ENCODE measurements at regions not wholly inside any gene's neighbourhood (a gene's known extent, or its start where the extent isn't known, plus 50 kb on each side); places are given as distances from the start of the nearest gene placed in this dataset.

GRCh38 chr15:47500842-47501241 is 216.5 kb upstream of the SEMA6D start:
- DNase-seq = no peak

GRCh38 chr15:47502041-47502440 is 215.3 kb upstream of the SEMA6D start:
- no peak for DNase-seq

GRCh38 chr15:47503876-47504275 is 213.4 kb upstream of the SEMA6D start:
- DNase-seq = no peak

DNA sequence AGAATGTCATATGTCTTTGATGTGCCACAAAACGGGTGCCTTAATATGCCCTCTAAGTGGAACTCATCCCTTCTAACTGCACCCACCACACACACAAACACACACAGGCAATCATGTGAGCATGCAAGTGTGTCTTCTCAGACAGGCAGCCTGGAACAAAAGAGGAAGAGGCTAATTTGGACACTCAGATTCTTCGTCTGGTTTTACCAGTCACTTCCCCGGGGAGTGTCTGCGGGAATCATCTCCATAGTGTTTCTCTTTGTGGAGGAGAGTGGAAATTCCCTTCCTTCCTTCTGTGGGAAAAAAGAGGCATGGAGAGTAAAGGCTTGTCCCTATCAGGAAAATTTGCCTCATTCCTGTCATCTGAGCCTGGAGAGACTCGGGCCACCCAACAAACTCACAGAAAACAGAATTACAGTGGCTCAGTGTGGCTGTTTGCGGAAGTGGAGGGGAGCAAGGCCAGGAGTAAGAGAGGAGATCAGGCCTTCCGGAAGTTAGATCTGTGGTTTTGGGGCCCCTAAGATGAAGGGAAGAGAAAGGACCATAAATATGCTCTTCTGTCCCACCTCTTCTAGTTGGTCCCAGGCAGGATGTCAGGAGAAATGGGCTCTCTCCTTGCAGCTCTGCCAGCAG is 212.6 kb upstream of the SEMA6D start:
- DNase-seq = no peak

- no peak for DNase-seq
Observed at GRCh38 chr15:47505712-47506328, 211.5 kb upstream of the SEMA6D start.

DNA sequence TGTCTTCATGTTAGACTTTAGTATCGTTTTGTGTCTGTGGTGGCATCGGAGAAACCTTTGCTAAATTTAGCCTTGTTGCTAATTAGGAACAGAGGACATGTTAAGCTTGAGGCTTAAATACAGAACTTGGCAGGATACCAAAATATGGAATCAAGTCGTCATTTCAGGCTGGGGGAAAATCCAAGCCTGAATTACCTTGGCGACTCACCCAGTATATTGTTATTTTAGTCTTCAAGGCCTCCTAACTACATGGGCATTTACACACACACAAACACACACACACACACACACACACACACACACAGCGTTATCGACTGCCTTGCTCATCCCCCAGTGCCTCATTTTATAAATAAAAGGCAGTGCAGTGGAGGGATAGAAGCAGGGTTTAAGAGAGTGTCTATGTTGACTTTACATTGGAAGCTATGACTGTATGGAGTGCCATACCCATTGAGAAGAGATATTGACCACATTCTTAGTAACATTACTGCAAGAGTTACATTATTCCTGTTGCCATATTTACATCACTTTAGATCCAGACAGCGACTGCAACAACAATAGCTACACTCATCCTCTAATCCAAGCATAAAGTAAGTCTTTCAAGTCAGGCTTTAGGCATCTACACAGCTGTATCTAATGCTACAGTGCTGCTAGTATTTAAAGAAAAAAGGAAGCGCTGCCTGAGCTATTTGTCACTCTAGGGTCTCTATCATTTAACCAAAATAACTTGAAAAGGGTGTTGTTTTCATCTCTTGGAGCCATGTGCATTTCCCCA is 210.8 kb upstream of the SEMA6D start:
- peak; percentile 82 for DNase-seq

DNA sequence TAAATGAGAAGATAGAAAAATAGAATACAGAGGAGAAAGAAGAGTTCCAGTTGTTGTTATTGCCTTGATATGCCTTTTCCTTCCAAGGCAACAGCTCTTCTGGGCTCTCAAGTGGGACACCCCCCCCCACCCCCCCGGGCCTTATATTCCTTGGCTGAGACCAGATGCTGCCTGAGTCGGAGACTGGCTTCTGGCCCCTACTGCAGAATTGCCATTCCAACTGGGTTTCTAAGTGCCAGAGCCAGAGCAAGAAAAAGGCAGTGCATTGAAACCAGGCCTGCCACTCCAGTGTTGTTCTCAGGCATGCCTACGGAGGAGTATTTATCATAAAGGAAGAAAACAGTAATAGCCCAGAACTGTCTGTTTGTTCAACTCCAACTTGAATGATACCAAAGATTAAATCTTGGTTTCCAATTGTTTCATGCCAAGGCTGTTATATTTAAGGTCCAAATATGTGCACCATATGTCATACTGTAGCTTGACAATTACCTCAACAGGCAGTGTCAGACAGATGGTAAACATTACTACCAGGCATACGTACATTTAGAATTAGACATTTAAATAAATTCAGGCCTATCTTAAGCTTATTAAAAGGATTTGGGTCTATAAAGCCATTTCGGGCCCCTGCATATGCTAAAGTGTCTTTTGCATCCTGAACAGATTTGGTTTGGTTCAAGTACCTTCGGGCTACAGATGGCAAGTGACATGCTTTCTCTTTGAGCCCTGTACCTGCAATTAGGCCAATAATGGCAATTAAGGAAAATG is 209.9 kb upstream of the SEMA6D start:
- no peak for DNase-seq

- no peak for DNase-seq
Observed at GRCh38 chr15:47511261-47511660, 206.0 kb upstream of the SEMA6D start.

GRCh38 chr15:47513471-47513870 is 203.8 kb upstream of the SEMA6D start:
- no peak for DNase-seq

DNA sequence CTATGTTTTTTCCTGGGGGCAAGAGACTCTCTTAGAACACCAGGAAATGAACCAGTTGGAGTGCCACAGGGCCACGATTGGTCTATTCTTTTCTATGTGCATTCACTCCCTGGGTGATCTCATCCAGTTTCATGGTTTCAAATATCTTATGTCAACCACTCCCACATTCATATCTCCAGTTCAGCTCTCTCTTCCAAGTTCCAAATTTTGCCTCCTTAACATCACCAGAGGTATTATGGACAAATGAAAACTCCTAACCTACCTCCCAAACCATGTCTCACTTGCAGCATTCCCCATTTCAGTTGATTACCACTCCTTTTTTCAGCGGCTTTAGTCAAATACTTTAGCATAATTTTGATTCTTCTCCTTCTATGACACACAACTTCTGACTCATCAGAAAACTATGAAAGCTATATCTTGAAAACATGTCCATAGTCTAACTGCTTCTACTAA is 203.1 kb upstream of the SEMA6D start:
- no peak for DNase-seq

DNA sequence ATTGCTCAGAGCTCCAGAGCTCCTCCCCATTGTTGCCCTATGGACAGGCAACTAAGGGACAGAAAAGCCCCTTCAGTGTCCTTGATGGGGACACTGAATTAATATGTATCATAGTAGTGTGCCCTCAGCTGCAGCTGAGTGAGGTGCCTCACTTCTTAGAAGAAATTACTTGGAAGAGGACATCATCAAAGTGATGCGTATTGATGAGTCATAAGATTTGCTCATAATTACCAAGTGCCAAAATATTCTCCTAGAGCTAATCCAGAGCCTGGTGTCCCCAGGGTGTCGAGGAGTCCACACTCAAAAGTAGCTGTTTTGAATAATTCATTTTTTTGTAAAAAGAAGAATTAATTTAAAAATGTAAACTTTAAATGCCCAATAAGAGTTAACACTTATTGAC is 200.7 kb upstream of the SEMA6D start:
- DNase-seq = no peak

- no peak for DNase-seq
Observed at GRCh38 chr15:47516972-47517371, 200.3 kb upstream of the SEMA6D start.

DNA sequence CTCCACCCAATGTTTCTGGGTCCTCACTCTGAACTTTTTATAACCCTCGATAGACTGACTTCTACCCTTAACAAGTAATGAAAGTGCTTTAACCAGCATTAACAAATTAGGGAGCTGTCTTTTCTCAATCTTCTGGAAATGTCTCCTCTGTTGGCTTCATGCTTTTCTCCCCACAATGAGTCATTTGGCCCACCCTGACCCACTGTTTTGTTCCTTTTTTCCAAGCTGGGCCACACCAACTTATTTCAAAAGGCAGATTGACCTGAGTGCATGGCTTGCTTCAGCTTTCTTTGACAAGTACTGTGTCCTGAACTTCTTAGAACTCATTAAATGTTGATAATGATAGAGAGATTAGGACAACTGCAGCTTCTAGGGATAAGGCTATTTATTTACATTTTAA is 199.6 kb upstream of the SEMA6D start:
- DNase-seq = no peak

GRCh38 chr15:47523681-47524475 is 193.4 kb upstream of the SEMA6D start:
- DNase-seq = no peak

DNA sequence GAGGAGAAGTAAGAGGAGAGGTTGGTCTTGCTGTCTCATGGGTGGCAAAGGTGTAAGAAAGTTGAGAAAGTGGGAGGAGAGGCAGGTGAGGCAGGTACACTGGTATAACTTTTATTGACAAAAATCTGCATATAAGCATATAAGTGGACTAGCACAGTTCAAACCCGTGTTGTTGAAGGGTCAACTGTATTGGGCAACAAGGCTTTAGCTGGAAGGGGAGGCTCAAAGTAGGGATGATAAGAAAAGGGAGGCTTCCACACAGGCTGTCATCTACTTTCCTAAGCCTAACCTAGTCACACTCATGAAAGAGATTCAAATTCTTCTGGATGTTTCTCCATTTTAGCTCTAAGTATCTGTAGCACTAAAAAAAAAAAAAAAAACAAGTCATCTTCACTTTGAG is 188.1 kb upstream of the SEMA6D start:
- DNase-seq = no peak

GRCh38 chr15:47534673-47535072 is 182.6 kb upstream of the SEMA6D start:
- DNase-seq = no peak

DNA sequence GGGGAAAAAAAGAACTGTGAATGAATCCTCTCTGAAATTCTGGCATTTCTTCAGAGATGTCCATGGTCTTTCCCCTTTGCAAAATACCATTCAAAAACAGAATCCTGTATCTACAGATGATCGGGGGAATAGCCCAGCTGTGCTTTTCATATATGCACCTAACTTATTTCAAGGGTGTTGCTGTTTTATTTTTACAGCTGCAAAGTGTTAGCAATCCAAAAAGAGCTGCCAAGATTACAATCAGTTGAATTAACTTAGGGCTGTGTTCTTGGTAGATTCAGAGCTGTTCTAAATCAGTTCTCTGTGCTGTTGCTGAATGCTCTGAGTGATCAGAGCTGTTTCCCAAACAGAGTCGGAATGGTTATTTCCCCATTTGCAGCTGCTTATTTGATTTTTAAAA is 175.7 kb upstream of the SEMA6D start:
- no peak for DNase-seq

GRCh38 chr15:47542312-47542989 is 174.9 kb upstream of the SEMA6D start:
- DNase-seq = no peak

DNA sequence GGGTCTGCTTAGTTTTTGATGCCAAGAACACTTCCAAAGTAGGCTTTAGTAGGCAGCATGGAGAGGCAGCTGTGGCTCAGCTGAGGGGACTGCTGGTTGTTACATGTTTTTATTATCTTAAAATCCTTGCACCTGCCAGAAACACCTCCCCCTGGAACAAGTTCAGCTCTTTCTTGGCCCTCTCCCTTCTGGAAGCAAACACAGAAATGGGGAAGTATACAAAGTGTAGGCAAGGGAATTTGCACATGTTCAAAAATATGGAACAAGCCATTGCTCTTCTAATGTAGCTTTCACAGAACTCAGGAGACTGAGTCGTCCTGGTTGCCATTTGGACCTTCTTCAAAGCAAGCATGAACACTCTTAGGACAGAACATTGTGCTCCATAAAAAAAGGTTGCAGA is 169.1 kb upstream of the SEMA6D start:
- no peak for DNase-seq

- no peak for DNase-seq
Observed at GRCh38 chr15:47548986-47549385, 168.3 kb upstream of the SEMA6D start.

- DNase-seq = no peak
Observed at GRCh38 chr15:47551079-47551478, 166.2 kb upstream of the SEMA6D start.

- DNase-seq = no peak
Observed at GRCh38 chr15:47551546-47551945, 165.8 kb upstream of the SEMA6D start.

All from COR-L47 (cell line).